Fibroblast of mammary gland (primary cell): ENCODE measurements at regions not wholly inside any gene's neighbourhood (a gene's known extent, or its start where the extent isn't known, plus 50 kb on each side); places are given as distances from the start of the nearest gene placed in this dataset.
A peak's percentile ranks its signal among the peaks of the same experiment; 100 is the strongest.
"Not testable (repeated sequence)": the region's sequence is repeated elsewhere in the genome, so short reads cannot be mapped to it uniquely, and the experiment has no call there.

Source experiments
- DNase-seq: peaks from one replicate; pipeline ENCODE4 v3.0.0-alpha.2; 2010; ENCODE audit warnings: low read depth
- H3K4me3 ChIP-seq: 2 replicates; pipeline ENCODE4 v1.5.1; 2011; ENCODE audit warnings: low read depth, mild to moderate bottlenecking, low read length, moderate library complexity; ENCODE audit not compliant: control insufficient read depth
- TF ChIP-seq, protein P1 (sequence below): conservative IDR thresholded peaks from 2 replicates; pipeline ENCODE4 v1.5.1; 2011; ENCODE audit warnings: low read depth, low read length, inconsistent platforms; ENCODE audit not compliant: control insufficient read depth, insufficient read depth

DNA sequence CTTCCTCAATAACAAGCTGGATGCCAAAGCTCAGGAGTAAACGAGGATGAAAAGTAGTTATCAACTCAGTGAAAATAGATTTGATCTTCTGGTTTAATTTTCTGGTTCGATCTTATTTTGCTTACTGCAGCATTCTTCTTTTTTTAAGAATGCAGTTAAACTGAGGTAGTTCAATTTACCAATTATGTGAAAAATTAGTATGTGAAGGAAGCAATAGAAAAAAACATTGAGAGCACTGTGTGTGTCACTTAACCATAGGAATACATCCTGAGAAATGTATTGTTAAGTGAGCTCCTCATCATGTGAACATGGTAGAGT, 111.4 kb upstream of the TSPAN8 start:
- no peak overlapping the region for H3K4me3 ChIP-seq
- no peak for DNase-seq
- TF ChIP-seq, protein P1, sequence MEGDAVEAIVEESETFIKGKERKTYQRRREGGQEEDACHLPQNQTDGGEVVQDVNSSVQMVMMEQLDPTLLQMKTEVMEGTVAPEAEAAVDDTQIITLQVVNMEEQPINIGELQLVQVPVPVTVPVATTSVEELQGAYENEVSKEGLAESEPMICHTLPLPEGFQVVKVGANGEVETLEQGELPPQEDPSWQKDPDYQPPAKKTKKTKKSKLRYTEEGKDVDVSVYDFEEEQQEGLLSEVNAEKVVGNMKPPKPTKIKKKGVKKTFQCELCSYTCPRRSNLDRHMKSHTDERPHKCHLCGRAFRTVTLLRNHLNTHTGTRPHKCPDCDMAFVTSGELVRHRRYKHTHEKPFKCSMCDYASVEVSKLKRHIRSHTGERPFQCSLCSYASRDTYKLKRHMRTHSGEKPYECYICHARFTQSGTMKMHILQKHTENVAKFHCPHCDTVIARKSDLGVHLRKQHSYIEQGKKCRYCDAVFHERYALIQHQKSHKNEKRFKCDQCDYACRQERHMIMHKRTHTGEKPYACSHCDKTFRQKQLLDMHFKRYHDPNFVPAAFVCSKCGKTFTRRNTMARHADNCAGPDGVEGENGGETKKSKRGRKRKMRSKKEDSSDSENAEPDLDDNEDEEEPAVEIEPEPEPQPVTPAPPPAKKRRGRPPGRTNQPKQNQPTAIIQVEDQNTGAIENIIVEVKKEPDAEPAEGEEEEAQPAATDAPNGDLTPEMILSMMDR = no peak

DNA sequence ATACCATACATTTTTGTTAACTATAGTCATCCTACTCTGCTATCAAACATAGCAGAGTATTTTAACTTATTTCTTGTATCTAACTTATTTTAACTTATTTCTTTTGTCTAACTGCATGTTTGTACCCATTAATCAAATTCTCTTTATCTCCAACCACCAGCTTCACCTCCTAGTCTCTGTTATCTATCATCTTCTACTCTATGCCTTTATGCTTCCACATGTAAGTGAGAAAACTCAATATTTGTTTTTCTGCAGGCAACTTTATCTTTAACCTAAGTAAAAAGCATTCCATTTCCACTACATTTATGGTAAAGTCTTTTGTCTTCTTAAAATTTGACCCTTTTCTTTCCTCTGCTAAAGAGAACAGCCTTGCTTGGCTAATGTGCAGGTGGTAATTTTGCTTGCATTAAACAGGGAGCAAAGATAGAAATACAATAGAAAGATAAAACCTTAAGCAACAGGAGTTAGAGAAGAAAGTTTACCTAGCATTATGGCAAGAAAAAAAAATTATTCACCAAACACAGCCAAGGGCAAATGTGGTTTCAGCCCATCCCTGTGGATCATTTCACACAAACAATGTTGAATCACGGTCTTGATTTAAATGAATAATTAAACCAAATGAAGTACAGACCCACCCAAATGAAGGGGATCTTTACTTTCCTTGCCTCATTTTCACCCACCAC, 110.9 kb upstream of the TSPAN8 start:
- H3K4me3 ChIP-seq = no peak overlapping the region
- no peak for DNase-seq
- TF ChIP-seq, protein P1 = no peak

DNA sequence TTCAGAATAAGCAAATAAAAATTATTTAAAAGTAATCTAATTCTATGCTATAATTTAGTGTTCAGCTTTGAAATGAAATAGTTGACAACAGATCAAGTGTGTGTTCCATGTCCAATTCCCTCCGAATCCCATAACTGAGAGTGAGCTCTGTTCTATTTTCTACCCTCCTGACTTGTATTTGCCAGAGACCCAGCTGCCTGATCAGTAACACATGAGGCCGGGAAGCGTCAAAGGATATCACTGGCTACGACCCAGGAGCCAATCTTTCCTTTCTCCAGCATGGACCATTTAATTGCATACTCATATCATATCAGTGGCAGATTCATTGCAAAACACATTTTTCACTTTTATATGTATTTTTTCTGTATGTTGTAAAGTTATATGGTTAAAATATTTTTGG, 108.8 kb upstream of the TSPAN8 start:
- no peak for DNase-seq
- no peak overlapping the region for H3K4me3 ChIP-seq
- TF ChIP-seq, protein P1 = no peak

DNA sequence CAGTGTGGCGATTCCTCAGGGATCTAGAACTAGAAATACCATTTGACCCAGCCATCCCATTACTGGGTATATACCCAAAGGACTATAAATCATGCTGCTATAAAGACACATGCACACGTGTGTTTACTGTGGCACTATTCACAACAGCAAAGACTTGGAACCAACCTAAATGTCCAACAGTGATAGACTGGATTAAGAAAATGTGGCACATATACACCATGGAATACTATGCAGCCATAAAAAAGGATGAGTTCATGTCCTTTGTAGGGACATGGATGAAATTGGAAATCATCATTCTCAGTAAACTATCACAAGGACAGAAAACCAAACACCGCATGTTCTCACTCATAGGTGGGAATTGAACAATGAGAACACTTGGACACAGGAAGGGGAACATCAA, 107.9 kb upstream of the TSPAN8 start:
- not testable (repeated sequence) for DNase-seq, H3K4me3 ChIP-seq

DNA sequence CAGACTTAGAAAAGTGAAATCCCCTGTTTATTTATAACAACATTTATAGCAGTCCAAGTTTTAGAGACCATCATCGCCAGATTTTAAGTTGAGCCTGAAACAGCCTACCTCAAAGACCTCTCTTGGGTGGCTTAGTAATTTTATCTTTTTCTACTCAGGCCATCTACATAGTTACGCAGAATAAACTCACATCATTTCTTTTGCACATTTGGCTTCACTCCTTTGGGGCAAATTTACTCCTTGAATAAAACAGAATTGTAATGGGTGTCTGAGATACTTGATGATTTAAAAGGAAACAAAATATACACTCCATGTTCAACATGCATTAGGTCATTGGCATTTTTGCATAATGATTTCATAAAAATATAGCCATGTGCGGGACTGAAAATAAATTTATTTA, 104.7 kb upstream of the TSPAN8 start:
- no peak for DNase-seq
- no peak overlapping the region for H3K4me3 ChIP-seq
- TF ChIP-seq, protein P1 = no peak

DNA sequence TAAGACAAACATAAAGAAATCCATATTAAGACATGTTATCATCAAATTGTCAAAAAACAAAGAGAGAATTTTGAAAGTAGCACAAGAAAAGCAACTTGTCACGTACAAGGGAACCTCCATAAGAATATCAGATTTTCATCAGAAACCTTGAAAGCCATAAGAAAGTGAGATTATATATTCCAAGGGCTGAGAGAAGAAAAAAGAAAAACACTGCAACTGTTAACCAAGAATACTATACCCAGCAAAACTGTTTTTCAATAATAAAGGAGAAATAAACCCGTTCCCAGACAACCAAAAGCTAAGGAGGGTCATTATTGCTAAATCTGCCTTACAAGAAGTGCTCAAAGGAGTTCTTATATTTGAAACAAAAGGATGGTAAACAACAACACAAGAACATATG, 94.7 kb upstream of the TSPAN8 start:
- TF ChIP-seq, protein P1 = no peak
- no peak overlapping the region for H3K4me3 ChIP-seq
- no peak for DNase-seq

DNA sequence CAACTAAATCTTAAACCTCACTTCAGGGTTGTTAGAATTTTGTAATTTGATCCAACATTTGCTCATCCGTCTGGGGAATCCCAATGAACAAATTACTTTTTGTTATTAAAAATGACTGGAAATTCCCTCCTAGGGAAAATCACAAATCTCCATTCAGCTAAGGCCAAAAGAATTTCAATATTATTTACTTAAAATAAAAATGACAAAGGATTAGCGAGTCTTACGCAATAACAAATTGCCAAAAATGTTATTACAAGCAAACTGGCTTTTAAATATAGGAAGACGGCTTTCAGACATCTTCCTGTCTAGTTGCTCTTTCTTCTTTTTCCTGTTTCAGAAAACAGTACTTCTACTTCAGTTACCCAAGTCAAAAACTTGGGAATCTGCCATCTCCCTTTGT, 92.4 kb upstream of the TSPAN8 start:
- TF ChIP-seq, protein P1 = no peak
- peak; percentile 5 for DNase-seq
- H3K4me3 ChIP-seq = no peak overlapping the region
